ENCODE measurements at regions not wholly inside any gene's neighbourhood (a gene's known extent, or its start where the extent isn't known, plus 50 kb on each side); places are given as distances from the start of the nearest gene placed in this dataset.

DNA sequence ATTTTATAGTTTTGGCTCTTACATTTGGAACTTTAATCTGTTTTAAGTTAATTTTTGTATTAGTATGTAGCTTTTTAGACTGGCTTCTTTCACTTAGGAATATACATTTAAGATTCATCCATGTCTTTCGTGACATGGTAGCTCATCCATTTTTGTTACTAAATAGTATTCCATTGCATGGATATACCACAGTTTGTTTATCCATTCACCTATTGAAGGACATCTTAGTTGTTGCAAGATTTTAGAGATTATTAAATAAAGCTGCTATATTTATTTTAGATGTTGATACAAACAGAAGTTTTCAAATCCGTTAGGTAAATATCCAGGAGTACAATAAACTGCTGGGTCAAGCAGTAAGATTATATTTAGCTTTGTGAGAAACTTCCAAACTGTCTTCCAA lies 58.0 kb upstream of the ZNF521 start:
- TF ChIP-seq, protein P1, sequence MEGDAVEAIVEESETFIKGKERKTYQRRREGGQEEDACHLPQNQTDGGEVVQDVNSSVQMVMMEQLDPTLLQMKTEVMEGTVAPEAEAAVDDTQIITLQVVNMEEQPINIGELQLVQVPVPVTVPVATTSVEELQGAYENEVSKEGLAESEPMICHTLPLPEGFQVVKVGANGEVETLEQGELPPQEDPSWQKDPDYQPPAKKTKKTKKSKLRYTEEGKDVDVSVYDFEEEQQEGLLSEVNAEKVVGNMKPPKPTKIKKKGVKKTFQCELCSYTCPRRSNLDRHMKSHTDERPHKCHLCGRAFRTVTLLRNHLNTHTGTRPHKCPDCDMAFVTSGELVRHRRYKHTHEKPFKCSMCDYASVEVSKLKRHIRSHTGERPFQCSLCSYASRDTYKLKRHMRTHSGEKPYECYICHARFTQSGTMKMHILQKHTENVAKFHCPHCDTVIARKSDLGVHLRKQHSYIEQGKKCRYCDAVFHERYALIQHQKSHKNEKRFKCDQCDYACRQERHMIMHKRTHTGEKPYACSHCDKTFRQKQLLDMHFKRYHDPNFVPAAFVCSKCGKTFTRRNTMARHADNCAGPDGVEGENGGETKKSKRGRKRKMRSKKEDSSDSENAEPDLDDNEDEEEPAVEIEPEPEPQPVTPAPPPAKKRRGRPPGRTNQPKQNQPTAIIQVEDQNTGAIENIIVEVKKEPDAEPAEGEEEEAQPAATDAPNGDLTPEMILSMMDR (IDR thresholded peaks at IDR 0.05): no peak
- no peak for TF ChIP-seq POLR2A (IDR thresholded peaks at IDR 0.05)

All from thyroid gland (tissue), 4 donors.